GM08714 (cell line): ENCODE measurements at regions not wholly inside any gene's neighbourhood (a gene's known extent, or its start where the extent isn't known, plus 50 kb on each side); places are given as distances from the start of the nearest gene placed in this dataset.
"Not testable (repeated sequence)": the region's sequence is repeated elsewhere in the genome, so short reads cannot be mapped to it uniquely, and the experiment has no call there.

Experiments used
- H3K4me3 ChIP-seq: fragments of 200-500 bp; sonication (Bioruptor generic); 2 replicates; pipeline ENCODE4 v1.5.1; 2014; ENCODE audit warnings: mild to moderate bottlenecking, low read length, inconsistent platforms
- ZNF274 ChIP-seq: IDR thresholded peaks from 2 replicates; pipeline ENCODE4 v1.6.1; 2012; ENCODE audit warnings: mild to moderate bottlenecking, low read depth, low read length

DNA sequence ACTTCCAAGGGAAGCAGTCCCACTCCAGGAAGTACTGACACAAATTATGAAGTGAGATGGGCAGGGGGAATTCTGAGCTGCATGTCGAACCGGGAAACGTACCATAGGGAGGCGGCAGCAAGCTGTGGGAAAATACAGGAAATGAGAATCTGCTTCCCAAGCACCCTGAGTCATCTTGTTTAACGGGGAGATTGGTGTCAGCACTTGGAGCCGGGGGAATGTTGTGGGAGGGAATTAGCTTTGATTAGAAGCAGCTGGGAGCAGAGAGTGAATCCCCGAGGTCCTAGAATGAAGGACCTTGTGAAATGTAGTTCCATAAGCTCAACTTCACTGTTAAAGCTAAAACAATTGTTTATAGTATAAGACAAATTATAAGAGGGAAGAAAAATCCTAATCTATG is 141.4 kb upstream of the PRKCQ start:
- H3K4me3 ChIP-seq = no peak overlapping the region
- no peak for TF ChIP-seq ZNF274

DNA sequence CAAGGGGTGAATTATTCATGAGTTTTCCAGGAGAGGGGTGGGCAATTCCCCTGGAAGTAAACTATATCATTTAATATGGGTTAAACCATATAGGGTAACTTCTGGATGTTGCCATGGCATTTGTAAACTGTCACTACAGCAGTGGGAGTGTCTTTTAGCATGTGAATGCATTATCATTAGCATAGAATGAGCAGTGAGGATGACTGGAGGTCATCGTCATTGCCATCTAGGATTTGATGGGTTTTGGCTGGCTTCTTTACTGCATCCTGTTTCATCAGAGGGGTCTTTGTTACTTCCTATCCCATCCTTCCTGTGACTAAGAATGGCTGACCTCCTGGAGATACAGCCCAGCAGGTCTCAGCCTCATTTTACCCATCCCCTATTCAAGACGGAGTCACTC is 139.5 kb upstream of the PRKCQ start:
- TF ChIP-seq ZNF274 = no peak
- no peak overlapping the region for H3K4me3 ChIP-seq

DNA sequence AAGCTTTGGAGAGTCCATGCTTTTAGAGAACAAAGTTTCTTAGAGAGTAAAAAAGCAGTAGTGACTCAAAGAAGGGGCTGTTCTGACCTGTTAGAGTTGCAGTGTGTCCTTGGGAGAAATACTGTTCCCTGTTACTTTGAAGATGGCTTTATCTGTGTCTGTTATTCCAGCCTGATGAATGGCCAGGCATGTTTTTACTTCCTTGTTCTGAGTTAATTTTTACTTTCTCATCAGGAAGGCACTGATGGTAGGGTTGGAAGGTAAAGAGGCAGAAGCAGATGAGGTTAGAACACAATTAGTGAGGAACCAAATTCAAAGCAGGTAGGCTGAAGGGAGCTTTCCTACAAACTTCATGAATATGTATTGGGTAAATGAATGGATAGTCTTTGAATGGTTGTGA is 138.5 kb upstream of the PRKCQ start:
- no peak for TF ChIP-seq ZNF274
- no peak overlapping the region for H3K4me3 ChIP-seq

DNA sequence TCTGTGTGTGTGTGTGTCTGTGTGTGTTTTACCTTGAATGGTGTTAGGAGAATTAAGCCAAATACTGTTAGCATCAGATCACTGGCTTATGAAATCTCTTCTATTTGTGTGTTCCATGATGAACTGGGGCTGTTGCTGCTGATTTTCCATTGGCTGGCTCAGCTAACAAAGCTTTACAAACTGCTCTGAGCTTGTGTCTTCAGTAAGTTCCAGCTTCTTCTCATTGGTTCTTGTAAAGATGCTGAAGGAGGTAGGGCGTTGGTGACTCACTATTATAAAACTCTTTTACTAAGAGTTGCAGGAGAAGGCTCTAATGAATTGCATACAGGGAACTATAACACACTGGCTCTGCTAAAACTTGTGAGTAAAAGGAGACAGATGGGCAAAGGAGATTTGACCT is 136.4 kb upstream of the PRKCQ start:
- no peak overlapping the region for H3K4me3 ChIP-seq
- TF ChIP-seq ZNF274 = no peak

DNA sequence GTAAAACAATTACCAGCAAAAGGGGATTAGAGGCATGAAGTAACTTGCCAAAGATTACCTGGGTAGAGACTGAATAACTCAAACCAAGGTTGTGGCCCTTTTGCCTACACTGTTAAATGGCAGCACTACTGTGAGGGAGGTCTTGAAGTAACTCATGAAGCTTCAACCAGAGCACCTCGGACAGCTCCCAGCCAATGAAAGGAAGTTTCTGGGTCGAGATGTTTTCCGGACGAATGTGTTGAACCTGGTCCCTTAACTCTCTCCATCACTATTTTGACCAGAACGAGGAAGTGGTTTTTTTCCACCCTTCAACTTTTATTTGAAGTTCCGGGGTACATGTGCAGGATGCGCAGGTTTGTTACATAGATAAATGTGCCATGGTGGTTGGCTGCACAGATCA is 133.6 kb upstream of the PRKCQ start:
- H3K4me3 ChIP-seq = no peak overlapping the region
- TF ChIP-seq ZNF274 = no peak

DNA sequence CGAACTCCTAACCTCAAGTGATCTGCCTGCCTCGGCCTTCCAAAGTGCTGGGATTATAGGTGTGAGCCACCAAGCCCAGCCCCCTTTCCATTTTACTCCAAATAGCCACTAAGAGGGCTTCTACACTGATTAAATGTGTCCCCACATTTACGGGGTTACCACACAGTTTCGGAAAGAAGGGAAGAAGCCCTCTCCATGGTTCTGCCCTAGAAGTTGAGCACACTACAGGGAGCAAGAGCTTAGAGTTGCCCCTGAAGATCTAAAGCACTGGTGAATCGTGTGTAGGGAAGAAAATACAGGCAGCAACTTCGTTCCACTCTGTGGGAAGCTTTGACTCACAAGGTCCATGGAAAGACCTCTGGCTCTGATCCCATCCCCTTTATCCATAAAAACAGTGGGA is 133.0 kb upstream of the PRKCQ start:
- no peak for TF ChIP-seq ZNF274
- H3K4me3 ChIP-seq = no peak overlapping the region

DNA sequence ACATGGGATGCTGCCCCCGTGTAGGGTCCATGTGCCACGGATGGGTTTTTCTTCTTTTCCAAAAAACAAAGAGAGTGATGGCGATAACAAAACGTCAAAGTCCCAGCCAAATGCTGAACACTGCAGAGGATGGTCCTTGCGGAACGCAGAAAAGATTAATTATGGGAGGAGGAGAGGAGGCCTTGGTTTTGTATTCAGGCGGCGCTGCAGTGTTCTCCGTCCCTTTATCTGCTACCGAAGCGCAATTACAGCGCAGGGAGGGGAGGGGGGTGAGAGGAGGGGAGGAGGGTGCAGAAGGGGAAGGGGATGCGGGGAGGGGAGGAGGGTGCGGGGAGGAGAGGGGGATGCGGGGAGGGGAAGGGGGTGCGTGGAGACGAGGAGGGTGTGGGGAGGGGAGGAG is 131.8 kb upstream of the PRKCQ start:
- TF ChIP-seq ZNF274 = no peak
- no peak overlapping the region for H3K4me3 ChIP-seq

DNA sequence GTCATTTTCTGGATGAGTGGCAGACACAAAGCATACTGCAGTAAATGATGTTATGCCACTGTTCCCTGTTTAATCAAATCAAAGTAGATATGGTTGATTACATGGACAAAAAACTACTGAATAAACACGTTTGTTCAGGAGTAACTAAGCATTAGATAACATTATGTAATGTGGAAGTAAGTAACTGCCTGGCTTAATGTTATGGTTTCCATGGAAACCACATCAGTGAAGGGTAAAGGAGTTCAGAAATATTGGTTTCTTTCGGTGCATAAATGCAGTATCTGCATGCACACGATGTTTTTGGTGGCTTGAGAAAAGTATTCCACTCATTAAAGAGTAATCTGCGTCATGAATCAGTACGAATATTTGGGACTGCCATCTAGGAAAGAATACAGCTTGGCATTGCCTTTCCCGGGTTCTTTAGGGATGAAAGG is 131.3 kb upstream of the PRKCQ start:
- no peak overlapping the region for H3K4me3 ChIP-seq
- TF ChIP-seq ZNF274 = no peak

DNA sequence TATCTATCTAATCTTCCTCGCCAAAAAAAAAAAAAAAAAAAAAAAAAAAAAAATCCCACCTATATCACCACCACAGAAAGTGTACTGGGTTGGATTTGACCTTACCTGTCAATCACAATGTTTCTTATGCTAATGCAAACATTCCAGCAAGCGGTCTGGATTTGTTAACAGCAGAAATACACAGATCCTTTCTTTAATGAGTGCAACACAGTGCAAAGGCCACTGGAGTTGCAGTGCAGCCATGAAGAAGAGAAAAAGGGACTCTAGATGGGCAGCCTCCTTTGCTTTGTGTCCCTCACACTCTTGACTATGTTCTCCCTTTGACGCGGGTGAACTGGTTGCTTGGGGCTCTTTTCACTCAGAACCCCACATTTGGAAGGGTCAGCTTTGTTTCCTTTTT is 127.3 kb upstream of the PRKCQ start:
- no peak overlapping the region for H3K4me3 ChIP-seq
- no peak for TF ChIP-seq ZNF274

DNA sequence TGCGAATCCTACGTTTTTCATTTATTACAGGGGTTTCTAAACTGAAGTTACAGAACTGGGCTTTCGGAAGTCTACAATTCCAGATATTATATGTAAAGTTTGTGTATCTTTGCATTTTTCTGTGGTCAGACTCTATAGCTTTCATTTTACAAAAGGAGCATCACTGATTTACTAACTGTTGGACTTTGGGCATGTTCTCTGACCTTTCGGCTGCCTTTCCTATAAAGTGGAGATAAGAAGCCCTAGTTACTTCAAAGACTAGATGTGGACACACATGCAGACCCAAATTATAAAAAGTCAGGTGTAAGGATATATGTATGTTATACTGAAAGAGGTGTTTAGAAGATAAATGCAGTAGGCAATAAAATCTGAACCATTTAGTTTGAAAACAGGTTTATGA is 126.6 kb upstream of the PRKCQ start:
- no peak overlapping the region for H3K4me3 ChIP-seq
- TF ChIP-seq ZNF274 = no peak

DNA sequence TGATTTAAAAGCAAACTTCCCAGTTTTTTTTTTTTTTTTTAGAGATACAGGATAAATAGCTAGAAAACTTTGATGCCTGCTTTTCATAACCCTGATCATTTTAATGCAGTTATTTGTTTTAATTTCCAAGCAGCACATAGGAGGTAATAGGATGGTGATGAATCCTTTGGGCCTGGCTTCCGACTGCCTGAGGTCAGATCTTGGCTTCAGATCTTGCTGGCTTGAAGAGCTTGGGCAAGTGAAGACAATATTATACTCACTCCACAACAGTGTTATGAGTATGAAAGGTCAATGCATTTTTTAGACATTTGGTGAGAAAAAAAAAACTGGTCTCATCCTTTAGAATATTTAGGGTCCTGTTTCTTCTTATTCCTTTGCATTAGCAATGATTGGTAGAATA is 124.8 kb upstream of the PRKCQ start:
- no peak overlapping the region for H3K4me3 ChIP-seq
- no peak for TF ChIP-seq ZNF274

DNA sequence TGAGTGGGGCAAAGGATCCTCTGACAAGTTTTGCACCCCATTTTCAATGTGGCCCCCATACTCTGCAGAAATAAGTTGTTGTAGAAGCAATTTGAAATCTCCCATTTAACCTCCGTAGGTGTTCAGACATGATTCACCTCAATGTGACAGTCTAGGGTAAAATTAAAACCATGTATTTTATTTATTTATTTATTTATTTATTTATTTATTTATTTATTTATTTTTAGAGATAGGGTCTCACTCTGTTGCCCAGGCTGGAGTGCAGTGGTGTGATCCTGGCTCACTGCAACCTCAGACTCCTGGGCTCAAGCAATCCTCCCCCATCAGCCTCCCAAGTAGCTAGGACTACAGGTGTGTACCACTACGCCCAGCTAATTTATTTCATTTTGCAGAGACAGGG is 122.8 kb upstream of the PRKCQ start:
- H3K4me3 ChIP-seq = not testable (repeated sequence)

DNA sequence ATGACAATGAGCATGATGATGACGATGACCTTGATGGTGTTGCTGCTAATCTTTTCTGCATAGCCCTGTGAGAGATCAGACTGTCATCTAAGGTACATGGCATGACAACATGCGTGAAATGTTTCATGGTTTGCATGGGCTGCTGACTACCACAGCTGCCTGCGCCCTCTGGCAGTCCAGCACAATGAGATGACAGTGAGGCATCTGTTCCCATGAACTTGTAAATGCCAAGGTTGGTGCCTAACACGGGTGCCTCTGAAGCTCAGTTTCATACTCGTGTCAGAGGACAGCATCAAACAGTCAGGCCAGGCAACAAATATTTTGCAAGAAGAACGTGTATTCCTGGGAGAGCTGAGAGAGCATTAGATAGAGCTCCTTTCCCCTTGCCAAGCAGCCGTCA is 122.0 kb upstream of the PRKCQ start:
- H3K4me3 ChIP-seq = no peak overlapping the region
- no peak for TF ChIP-seq ZNF274

DNA sequence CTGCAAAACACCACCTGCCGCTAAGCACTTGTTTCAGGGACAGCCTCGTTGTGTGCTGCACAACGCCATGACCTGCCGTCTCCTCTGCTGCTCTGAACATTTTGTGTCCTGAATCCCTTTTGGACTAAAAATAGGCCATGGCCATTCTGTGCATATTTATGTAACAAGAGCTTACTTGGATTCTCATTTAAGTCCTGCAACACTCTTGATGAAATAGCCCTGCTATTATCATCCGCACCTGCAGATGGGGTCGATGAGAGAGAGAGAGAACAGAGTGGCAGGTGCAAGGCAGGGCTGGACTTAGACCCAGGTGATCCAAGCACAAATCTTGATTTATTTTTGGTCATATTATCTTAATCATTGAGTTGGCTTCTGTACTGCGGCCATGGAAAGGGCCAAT is 121.2 kb upstream of the PRKCQ start:
- H3K4me3 ChIP-seq = no peak overlapping the region
- no peak for TF ChIP-seq ZNF274

DNA sequence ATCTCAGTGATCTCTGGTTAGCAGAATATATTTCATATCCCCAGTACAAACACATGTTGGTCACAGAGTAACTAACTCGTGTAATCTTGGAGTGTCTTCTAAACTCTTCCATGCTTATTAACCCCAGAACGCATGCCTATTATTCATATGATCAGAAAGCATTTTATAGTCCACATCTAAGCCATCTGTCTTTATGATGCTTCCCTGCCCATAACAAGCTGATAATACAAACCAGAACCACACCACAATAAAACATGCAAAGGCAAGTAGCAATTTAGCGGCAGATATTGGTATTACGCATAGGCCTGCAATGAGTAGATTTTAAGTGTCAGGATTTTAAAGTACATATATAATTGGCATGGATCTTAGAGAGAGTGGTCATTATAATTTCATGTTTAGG is 120.0 kb upstream of the PRKCQ start:
- TF ChIP-seq ZNF274 = no peak
- no peak overlapping the region for H3K4me3 ChIP-seq

DNA sequence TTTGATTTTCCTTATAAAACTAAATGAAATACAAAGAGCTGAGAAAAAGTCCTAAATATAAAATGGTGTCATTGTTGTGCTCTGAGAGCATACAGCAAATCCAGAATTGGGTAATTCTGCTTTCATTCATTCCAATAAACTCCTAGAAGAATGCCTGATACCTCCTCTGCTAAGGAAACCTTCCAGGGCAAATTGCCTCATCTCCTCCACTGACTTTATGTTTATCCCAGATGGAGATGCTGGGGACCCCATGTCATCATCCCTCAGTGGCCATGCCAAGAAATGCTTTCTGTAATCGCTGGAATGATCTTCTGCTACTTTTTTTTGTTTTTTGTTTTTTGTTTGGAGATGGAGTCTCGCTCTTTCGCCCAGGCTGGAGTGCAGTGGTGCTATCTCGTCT is 119.3 kb upstream of the PRKCQ start:
- no peak for TF ChIP-seq ZNF274
- H3K4me3 ChIP-seq = no peak overlapping the region

DNA sequence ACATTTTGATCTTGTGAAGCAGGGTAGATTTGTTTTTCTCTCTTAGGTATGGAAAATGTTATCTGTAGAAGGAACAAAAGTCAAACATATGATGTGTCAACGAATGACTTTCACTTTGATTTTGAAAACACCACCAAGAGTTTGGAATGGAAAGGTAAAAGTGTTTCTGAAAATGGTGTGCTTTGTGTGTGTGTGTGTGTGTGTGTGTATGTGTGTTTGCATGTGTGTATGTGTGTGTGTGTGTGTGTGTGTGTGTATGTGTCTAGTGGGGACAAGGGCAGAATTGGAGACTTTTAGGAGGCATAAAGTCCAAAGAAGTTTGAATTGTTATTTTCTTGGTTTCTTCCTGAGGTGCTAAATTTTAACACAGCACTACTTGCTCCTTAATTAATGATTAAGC is 115.4 kb upstream of the PRKCQ start:
- no peak overlapping the region for H3K4me3 ChIP-seq
- no peak for TF ChIP-seq ZNF274
